T-helper 2 cell treated with Interferon-gamma antibody and Interleukin-4, amounts not matched to agents 5 μg/mL and 100 μg/mL, for 36 hours (primary cell): ENCODE measurements at regions not wholly inside any gene's neighbourhood (a gene's known extent, or its start where the extent isn't known, plus 50 kb on each side); places are given as distances from the start of the nearest gene placed in this dataset.
A peak's percentile ranks its signal among the peaks of the same experiment; 100 is the strongest.

Experiments
- DNase-seq: peaks from one replicate; pipeline ENCODE4 v3.0.0; 2021; ENCODE audit warnings: low spot score
- H3K27ac Mint-ChIP-seq: one replicate; pipeline ENCODE4 v1.8.0; 2021; ENCODE audit warnings: mild to moderate bottlenecking, mixed read lengths
- H3K27me3 Mint-ChIP-seq: one replicate; pipeline ENCODE4 v1.8.0; 2021; ENCODE audit warnings: low read depth, mixed read lengths
- H3K36me3 Mint-ChIP-seq: one replicate; pipeline ENCODE4 v1.8.0; 2021; ENCODE audit warnings: low read depth, mixed read lengths
- H3K4me1 Mint-ChIP-seq: one replicate; pipeline ENCODE4 v1.8.0; 2021; ENCODE audit warnings: low read depth, mixed read lengths
- H3K4me3 Mint-ChIP-seq: one replicate; pipeline ENCODE4 v1.8.0; 2022; ENCODE audit warnings: mild to moderate bottlenecking, moderate library complexity, mixed read lengths
- H3K9me3 Mint-ChIP-seq: one replicate; pipeline ENCODE4 v1.8.0; 2021; ENCODE audit warnings: mixed read lengths

DNA sequence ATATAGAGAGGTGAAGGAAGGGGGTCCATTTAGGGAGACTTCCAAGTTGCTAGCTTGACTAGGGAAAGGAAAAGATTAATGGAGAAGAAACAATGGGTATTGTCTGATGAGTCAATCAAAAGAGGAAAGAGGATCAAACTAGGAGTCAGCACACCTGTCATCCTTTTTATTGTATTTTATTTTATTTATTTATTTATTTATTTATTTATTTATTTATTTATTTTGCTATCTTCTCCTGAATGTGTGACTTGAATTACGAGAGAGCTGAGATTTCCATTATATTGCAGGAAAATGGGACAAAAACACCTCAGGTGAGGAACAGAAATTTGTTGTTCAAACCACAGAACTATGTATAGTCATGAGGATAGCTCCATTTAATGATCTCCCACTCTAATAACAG lies 58.9 kb downstream of the NUDT11 start:
- H3K36me3 Mint-ChIP-seq, result no peaks in the 10 kb centered on the region
- no peak overlapping the region for H3K4me3 Mint-ChIP-seq
- no peak overlapping the region for H3K27ac Mint-ChIP-seq

GRCh38 chrX:51435101-51435500 lies 61.3 kb downstream of the NUDT11 start:
- no peak overlapping the region for H3K27ac Mint-ChIP-seq
- H3K4me3 Mint-ChIP-seq, result no peak overlapping the region
- peaks cover 2% of the 10 kb centered on the region for H3K4me1 Mint-ChIP-seq
- no peak for DNase-seq
- H3K36me3 Mint-ChIP-seq, result no peaks in the 10 kb centered on the region
- no peaks in the 10 kb centered on the region for H3K9me3 Mint-ChIP-seq
- peaks cover 3% of the 10 kb centered on the region for H3K27me3 Mint-ChIP-seq

More for the DNA sequence above, 58.9 kb downstream of the NUDT11 start:
- H3K9me3 Mint-ChIP-seq, result no peaks in the 10 kb centered on the region
- DNase-seq, result no peak
- H3K27me3 Mint-ChIP-seq, result peaks cover 3% of the 10 kb centered on the region
- peaks cover 2% of the 10 kb centered on the region for H3K4me1 Mint-ChIP-seq

DNA sequence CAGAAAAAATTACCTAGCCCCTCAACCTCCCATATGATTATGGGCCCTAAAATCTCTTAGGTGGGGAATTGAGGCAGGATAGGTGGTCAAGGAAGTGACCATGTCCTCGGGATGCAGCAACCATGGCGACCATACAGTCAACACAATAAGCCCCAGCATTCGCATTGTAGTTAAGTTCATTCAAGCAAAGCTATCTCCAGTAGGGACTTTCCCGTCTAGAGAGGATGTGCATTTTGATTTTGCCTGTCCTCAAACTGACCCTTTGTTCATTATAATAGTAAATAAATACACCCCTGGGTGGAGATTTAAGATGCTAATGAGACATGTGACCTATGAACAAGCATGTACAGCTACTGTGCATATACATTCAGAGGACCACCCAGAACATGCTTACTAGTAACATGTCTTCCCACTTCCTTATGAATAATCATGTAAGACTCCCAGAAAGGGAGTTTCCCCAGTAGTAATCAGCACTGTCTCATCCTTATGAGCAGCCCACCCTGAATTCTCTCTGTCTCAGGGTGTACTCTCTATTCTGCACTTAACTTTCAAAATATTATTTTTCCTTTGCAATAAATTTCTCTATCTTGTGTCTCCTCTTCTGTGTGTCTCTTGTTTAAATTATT lies 74.3 kb downstream of the NUDT11 start:
- no peak overlapping the region for H3K27ac Mint-ChIP-seq
- H3K36me3 Mint-ChIP-seq, result no peaks in the 10 kb centered on the region
- no peak overlapping the region for H3K4me3 Mint-ChIP-seq
- no peaks in the 10 kb centered on the region for H3K27me3 Mint-ChIP-seq
- no peaks in the 10 kb centered on the region for H3K4me1 Mint-ChIP-seq
- H3K9me3 Mint-ChIP-seq, result no peaks in the 10 kb centered on the region
- DNase-seq, result no peak

- peak; percentile 4 for DNase-seq
- Mint-ChIP-seq H3K4me1 (no peaks in the 10 kb centered on the region), H3K27ac (no peak overlapping the region), H3K36me3 (no peaks in the 10 kb centered on the region), H3K9me3 (no peaks in the 10 kb centered on the region), H3K27me3 (no peaks in the 10 kb centered on the region), H3K4me3 (no peak overlapping the region)
These were observed 75.8 kb downstream of the NUDT11 start for GRCh38 chrX:51420610-51421009.

GRCh38 chrX:51408462-51408861 lies 75.8 kb downstream of the NUDT10 start:
- H3K4me1 Mint-ChIP-seq, result no peaks in the 10 kb centered on the region
- no peak for DNase-seq
- H3K4me3 Mint-ChIP-seq, result no peak overlapping the region
- H3K27me3 Mint-ChIP-seq, result no peaks in the 10 kb centered on the region
- no peaks in the 10 kb centered on the region for H3K9me3 Mint-ChIP-seq
- no peak overlapping the region for H3K27ac Mint-ChIP-seq
- no peaks in the 10 kb centered on the region for H3K36me3 Mint-ChIP-seq

- Mint-ChIP-seq H3K27ac (no peak overlapping the region), H3K36me3 (no peaks in the 10 kb centered on the region), H3K4me3 (no peak overlapping the region), H3K9me3 (no peaks in the 10 kb centered on the region), H3K27me3 (no peaks in the 10 kb centered on the region), H3K4me1 (no peaks in the 10 kb centered on the region)
- DNase-seq, result no peak
These were observed 75.1 kb downstream of the NUDT10 start for GRCh38 chrX:51407520-51408409.

- Mint-ChIP-seq H3K4me1 (no peaks in the 10 kb centered on the region), H3K27ac (no peak overlapping the region), H3K27me3 (no peaks in the 10 kb centered on the region), H3K4me3 (no peak overlapping the region), H3K9me3 (no peaks in the 10 kb centered on the region), H3K36me3 (no peaks in the 10 kb centered on the region)
- DNase-seq, result no peak
These were observed 74.3 kb downstream of the NUDT10 start for GRCh38 chrX:51406688-51407519.

DNA sequence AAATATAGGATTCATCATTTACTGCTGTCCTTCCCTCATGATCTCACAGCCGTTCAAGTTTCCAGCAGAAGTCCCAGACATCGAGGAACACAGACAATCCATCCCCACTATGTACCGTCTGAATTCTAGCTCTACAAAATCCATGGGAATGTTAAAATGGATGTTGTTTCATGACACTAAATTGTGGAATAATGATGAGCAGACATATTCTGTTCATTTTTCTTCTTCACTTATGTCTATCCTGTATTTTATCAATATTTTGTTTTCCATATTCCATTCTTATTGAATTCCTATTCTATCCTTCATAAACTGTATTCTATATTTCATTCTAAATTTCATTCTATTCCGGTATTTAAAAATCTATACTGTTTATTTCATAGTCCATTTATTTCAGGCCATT lies 71.8 kb downstream of the NUDT10 start:
- no peak for DNase-seq
- H3K4me3 Mint-ChIP-seq, result no peak overlapping the region
- no peak overlapping the region for H3K27ac Mint-ChIP-seq
- H3K4me1 Mint-ChIP-seq, result no peaks in the 10 kb centered on the region
- H3K36me3 Mint-ChIP-seq, result no peaks in the 10 kb centered on the region
- H3K27me3 Mint-ChIP-seq, result no peaks in the 10 kb centered on the region
- H3K9me3 Mint-ChIP-seq, result no peaks in the 10 kb centered on the region

DNA sequence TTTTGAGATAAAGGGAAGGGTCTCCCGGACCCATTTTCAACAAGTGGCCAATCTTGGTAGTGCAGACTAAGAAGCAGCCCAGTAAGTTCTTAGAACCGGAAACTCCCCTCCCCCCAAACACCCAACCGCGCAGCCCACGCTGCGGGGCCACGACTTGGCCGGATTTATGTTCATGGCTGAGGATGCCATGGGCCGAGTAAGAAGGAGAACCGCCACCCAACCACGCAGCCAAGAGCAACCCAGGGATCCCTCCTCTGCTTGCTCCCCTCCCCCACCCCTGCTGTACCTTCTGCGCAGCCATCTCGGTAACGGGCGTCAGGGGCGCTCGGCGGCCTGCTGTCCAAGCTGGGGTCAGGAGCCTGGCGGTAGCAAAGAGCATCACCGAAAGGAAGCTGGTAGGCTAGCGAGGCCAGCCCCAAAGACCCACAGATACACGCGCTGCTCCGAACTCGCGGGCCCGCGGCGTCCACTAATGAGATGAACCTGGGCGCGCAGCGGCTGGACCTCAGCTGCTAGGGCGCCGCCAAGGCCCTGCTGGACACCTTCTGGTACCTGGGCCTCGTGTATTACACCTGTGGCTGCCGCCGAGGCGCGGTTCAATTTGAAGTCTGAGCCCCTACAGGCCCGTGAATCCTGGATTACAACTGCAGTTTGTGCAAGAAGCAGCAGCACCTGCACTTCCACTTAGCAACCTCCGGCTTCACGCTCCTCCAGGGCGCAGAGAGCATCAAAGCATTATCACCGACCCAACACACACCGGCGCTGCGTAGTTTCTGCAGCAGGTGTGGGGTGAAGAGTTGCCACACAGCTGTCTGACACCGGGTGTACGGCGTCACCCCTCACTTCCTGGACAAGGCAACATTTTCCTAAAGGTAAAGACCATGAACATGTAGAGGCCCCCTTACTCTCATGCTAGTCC lies 63.4 kb downstream of the NUDT10 start:
- peak; percentile 36 for DNase-seq
- Mint-ChIP-seq H3K4me1 (peaks cover 5% of the 10 kb centered on the region), H3K36me3 (no peaks in the 10 kb centered on the region), H3K9me3 (peaks cover 10% of the 10 kb centered on the region), H3K27me3 (no peaks in the 10 kb centered on the region), H3K27ac (peak overlapping the region; percentile 78), H3K4me3 (peak overlapping the region; percentile 86)

DNA sequence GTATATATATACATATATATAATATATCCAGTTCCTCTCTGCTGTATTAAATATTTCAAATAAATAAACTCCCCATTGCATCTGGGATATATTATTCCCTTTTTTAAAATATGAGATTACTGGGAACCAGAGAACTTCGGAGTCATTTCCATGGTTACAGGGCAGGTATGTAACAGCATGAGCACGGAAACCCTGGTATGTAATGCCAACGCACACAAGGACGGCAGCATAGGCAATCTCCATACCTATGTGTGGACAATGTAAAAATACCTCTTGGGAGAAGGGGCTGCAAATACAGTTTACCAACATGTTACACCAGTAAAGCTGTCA lies 62.8 kb downstream of the NUDT10 start:
- peaks cover 5% of the 10 kb centered on the region for H3K4me1 Mint-ChIP-seq
- peak overlapping the region; percentile 86 for H3K4me3 Mint-ChIP-seq
- no peak overlapping the region for H3K27ac Mint-ChIP-seq
- H3K27me3 Mint-ChIP-seq, result no peaks in the 10 kb centered on the region
- DNase-seq, result no peak
- H3K9me3 Mint-ChIP-seq, result peaks cover 10% of the 10 kb centered on the region
- H3K36me3 Mint-ChIP-seq, result peaks cover 2% of the 10 kb centered on the region
